ENCODE measurements at regions not wholly inside any gene's neighbourhood (a gene's known extent, or its start where the extent isn't known, plus 50 kb on each side); places are given as distances from the start of the nearest gene placed in this dataset.

- TF ChIP-seq TAF1 (IDR thresholded peaks at IDR 0.05; ENCODE audit: low read depth, low read length) (no peak), POLR2A (IDR thresholded peaks at IDR 0.05; ENCODE audit: low read depth, low read length) (no peak), POLR2AphosphoS5 (IDR thresholded peaks at IDR 0.05; ENCODE audit: low read depth, low read length) (no peak), SPI1 (IDR thresholded peaks at IDR 0.05; ENCODE audit: low read depth, low read length) (no peak), PAX5 (IDR thresholded peaks at IDR 0.05; ENCODE audit: insufficient read depth, low read length, severe bottlenecking) (no peak)
Measured at GRCh38 chr12:29991924-29992323, 208.2 kb upstream of the TMTC1 start.

Measured in GM12891 (cell line).